CD4-positive, alpha-beta T cell treated with Interleukin-10 for 1 hour (primary cell): ENCODE measurements at regions not wholly inside any gene's neighbourhood (a gene's known extent, or its start where the extent isn't known, plus 50 kb on each side); places are given as distances from the start of the nearest gene placed in this dataset.

Experiments
- DNase-seq: peaks from one replicate; pipeline ENCODE4 v3.0.0-alpha.2; 2020

DNA sequence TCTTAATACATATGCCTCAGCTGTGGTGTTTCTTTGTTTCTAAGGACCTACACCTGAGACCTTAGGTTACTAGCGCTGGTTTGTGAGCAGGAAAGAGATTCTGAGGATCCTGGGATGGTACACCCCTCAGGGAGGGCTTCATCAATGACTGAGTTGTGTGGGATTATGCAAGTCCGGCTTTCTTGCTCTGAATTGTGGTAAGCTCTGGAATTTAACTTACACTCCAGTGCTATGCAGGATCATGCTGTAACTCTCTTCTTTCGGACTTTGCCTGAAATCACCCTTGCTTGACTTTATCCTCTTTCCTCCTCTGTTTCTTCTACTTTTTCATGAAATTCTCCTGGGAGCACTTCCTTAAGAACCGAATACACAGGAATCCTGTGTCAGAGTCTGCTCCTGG, 431.5 kb upstream of the BOD1L1 start:
- no peak for DNase-seq

DNA sequence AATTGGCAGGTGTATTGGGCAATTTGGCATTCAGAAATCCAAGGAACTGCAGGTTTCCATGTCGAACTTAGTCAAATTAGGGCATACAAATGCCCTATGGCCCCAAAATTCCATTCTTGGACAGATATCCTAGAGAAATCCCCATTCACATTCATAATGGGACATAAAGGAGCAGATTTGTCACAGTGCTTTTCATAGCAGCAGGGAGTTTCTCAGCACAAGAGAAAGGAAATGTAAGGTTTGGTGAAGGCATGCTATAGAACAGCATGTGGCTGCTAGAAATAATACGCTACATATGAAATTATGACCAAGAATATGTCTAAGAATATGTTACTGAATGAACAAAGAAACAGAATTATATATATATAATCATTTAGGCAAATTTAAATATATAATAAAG, 437.5 kb upstream of the BOD1L1 start:
- DNase-seq = no peak

DNA sequence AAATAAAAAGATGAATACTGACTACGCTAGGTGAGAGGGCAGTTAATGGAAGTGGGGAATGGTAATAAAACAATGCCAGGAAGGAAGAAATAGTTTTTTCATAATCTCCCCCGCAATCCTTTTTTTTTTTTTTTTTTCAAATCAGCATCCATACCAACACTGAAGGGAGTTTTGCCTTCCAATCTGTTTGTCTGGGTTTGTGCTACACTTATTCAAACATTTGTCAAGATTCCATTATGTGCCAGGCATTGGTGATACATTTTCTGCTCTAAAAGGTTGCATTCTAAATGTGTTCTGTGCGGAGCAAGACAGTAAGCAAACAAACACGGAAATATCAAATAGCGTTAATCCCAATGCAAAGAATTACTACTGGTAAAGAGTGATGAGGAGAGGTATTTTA, 437.9 kb upstream of the BOD1L1 start:
- no peak for DNase-seq

DNA sequence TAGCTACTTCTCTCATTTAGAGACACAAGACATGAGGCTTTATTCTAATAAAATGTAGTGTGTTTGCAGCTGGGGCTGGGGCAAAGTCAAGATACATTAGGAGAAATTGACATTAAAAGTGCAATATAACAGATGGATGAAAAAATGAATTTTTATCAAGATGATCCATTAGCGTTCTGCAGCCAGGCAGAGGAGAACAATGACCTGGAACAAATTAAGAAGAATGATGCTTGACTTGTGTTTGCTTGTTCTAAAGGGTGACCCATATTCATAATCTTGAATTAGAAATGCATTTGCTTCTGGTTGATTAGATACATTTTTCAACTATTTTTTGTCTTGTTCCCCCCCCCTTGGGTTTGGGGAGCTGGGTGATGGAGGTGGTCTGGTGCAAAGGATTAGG, 439.5 kb upstream of the BOD1L1 start:
- DNase-seq = no peak

- no peak for DNase-seq
Measured at GRCh38 chr4:14069886-14070285, 442.4 kb upstream of the BOD1L1 start.

- DNase-seq = no peak
Measured at GRCh38 chr4:14070289-14070880, 442.9 kb upstream of the BOD1L1 start.

DNA sequence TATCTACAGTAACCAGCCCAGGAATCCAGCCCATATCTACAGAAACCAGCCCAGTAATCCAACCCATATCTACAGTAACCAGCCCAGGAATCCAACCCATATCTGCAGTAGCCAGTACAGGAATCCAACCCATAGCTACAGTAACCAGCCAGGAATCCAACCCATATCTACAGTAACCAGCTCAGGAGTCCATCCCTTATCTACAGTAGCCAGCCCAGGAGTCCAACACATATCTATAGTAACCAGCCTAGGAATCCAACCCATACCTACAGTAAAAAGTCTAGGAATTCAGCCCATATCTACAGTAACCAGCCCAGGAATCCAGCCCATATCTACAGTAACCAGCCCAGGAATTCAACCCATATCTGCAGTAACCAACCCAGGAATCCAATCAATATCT, 445.0 kb upstream of the BOD1L1 start:
- DNase-seq = no peak

DNA sequence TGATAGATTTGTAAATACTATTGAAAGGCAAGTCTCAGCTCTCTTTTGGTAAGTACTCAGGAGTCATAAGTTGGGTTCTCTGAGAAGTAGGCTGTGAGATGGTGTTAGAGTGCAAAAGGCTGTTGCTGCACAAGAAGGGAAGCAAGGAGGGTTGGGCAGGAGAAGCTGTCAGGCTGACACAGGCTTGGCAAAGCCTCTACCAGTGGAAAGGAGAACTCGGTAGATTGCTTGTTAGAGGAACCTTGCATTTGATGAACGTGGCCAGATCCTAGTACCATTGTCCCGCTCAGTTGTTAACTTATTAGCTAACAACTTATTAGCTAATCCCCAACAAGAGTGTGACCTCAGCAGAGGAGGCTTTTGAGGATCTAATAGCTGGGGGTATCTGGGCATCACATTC, 449.3 kb upstream of the BOD1L1 start:
- DNase-seq = no peak

- no peak for DNase-seq
Measured at GRCh38 chr4:14078326-14078725, 450.8 kb upstream of the BOD1L1 start.

DNA sequence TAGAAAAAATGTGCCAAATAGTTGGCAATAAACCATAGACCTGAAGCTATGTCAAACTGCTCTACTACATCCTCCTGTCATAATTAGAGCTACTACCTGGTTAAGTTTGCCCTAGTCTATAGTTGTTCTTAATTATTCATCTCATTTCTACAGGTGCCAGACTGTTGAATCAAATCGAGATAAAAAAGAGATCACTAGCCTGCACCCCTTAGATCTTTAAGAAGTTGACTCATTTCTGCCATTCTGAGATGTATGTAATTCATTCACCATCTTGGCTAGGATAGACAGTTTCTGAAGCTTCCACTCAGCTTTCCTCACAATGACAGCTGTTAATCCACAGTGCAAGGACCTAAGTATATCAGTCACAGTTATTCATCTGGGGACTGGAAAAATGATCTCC, 452.1 kb upstream of the BOD1L1 start:
- no peak for DNase-seq

- no peak for DNase-seq
Measured at GRCh38 chr4:14083150-14083549, 455.6 kb upstream of the BOD1L1 start.

DNA sequence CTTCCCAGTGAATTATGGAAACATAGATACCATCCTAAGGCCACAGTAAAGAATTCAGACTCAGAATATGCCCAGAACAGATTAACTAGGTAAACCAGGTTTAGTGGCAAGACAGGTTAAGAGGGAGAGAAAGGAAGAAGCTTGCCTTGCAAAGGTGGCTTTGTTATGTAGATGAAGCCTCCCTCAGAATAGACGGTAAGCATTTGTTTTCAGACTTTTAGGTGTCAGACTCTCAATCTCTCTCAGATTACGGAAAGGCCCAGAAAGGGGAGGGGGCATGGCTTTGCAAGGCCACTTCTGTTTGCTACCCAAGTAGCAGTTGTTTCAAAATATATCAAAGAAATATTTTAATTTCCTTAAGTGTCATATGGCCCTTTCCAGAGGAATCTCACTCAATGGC, 457.1 kb upstream of the BOD1L1 start:
- no peak for DNase-seq

DNA sequence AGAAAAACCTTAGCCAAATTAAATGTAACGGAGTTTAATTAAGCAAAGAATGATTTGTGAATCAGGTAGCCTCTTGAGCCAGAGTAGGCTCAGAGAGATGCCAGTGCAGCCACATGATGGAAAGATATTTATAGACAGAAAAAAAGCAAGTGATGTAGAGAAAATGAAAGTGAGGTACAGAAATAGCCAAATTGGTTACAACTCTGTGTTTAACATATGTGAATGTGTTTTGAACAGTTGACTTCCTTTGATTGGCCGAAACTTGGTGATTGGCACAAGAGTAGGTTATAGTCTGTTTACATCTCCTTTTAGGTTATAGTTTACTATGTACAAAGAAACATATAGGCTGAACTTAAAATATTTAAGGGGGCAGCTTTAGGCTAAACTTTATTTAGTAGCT, 459.9 kb upstream of the BOD1L1 start:
- no peak for DNase-seq

GRCh38 chr4:14087921-14088320, 460.4 kb upstream of the BOD1L1 start:
- no peak for DNase-seq

DNA sequence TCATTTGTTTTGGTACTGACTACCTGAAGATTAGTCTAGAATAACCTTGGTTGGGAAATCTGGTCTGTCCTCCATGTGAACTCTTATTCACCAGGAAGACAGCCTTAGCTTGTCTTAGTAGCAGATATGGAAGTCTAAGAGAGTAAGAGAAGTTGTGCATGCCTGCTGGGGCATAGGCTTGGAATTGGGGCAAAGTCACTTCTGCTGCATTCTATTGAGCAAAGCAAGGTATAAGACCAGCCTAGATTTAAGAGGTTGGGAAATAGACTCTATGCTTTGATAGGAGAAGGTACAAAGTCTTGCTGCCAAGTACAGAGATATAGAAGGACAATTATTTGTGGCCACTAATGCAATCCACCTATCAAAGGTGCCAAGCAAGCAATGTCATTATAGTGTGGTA, 464.0 kb upstream of the BOD1L1 start:
- DNase-seq = no peak

DNA sequence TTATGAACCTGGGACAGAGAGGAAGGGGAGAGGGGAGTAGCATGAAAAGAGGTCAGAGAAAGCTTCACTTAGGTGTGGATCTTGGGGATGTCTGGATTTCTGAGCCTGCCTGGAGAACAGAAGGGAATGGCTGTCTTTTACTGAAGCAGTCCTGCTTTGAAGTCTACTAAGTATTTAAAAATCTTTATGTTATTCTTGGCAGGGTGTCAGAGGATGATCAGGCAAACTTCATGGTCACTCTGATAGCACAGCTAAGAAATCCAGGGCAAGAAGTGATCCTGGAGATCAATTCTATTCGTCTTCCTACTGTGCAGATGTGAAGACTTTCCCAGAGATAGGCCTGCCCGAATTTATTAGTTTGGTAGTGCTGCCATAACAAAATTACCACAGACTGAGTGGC, 464.4 kb upstream of the BOD1L1 start:
- no peak for DNase-seq

DNA sequence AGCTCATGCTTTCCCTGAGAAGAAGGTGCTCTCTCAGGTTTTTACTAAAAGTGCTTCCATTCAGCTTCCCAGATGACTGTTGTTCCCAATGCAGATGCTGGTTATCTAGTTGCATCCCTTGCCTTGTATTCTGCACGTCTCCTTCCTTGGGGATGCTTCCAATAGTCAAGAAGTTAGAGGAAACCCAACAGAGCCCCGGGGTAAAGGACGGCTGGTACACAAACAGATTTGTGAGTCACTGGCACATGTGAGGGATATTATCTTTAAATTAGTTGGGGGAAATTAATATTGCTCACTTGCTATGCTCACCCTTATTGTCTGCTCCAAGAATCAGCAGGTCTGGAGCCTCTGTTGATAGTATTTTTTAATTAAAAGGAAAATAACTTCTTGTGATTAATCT, 465.2 kb upstream of the BOD1L1 start:
- DNase-seq = no peak

GRCh38 chr4:14095831-14096230, 468.3 kb upstream of the BOD1L1 start:
- no peak for DNase-seq

DNA sequence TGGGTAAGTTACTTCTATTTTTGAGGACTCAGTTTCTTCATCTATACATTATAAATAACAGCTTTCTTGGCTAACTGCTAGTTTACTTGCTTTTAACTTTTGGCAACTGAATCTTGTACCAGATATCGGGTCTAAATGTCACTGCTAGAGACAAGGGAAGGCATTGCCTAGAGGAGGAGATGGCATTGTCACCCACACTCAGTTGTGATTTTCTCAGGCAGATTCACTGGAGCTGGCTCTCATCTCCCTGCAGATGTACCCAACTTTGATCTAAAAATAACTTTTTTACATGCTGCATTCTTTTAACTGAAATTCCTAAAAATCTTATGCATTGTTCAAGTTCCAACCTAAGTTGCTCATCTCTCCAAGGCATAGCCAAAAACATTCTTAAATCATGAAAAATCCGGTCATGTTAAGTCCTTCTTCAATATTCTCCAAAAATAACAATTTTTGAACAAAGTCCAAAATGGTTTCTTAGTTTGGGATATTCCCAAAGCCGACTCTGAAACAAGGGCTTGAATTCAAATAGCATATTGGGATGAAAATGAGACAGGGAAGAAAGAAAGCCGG, 469.0 kb upstream of the BOD1L1 start:
- no peak for DNase-seq

DNA sequence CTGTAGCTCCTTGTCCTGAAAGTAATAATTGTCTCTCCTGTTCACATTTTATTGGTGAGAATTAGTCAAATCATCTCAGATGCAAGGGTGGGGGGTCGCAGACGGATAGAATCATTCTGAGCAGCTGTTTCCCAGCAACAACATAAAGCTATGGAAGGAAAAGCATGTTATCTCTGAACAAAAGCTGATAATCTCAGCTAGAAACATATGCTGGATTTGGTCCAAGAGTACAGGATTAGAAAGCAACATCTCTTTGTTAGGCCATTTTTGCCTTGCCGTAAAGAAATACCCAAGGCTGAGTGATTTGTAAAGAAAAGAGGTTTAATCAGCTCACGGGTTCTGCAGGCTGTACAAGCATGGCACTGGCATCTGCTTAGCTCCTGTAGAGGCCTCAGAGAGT, 472.8 kb upstream of the BOD1L1 start:
- DNase-seq = no peak

DNA sequence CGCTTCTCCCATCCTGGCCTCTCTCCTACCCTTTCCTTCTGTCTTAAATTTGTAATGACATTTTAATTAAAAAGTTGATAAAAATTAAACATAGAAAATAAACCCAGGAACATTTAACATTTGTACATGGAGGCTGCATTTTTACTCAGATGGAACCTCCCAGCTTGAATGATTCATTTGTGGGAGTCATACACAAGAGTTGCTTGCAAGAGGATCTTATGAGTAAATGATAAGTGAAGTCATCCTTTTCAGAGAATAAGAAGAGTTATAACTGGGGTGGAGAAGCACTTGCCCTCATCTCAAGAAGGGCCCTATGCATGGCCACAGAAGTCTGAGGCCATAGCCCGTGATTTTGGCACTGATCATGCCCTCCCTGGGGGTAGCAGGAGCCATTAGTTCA, 482.9 kb upstream of the BOD1L1 start:
- DNase-seq = no peak

- no peak for DNase-seq
Measured at GRCh38 chr4:14111730-14112181, 484.2 kb upstream of the BOD1L1 start.

DNA sequence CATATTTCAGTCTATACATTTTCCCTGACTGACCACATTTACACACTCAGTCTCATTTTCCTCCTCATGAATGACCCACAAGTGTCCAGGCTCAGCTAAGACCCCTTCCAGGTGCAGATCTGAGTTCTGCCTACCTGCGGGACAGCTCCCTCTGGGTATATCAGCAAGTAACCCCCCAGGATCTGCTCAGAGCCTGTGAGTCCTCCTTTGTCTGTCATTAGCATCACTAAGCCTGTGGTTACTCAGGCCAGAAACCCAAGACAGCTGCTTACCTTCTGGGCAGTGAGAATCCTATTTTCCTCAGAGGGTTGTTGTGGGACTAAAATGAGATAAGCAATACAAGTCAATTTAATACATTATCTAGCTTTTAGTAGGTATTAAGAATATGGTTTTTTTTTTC, 487.6 kb upstream of the BOD1L1 start:
- DNase-seq = no peak

DNA sequence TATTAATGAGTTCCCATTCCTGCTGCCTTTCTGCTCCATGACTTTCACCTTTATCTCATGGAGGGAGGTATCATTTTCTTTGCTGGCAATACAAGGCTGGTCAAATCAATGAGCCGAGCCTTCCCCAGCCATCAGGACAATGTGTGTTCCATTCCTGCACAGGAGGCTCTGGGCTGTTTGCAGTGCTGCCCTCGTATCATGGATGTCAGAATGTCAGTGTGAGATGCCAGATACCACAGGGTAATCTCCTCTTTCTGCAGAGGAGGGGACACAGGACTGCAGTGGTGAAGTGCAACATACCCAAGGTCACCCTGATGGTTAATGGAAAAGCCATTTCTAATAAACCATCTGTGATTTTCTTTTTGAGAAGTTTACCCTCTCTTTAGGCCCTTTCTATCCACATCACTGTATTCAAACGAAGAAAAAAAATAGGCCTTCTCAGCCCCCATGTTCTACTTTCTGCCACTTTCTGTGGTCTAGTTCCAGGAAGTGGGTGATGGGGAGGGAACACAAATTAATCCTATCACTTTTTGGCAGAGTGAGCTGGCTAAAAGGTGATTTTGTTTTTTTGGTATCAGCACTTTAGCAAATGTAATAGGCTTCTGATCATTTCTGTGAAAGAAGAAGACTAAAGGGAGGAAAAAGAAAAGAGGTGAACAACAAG, 490.2 kb upstream of the BOD1L1 start:
- no peak for DNase-seq

DNA sequence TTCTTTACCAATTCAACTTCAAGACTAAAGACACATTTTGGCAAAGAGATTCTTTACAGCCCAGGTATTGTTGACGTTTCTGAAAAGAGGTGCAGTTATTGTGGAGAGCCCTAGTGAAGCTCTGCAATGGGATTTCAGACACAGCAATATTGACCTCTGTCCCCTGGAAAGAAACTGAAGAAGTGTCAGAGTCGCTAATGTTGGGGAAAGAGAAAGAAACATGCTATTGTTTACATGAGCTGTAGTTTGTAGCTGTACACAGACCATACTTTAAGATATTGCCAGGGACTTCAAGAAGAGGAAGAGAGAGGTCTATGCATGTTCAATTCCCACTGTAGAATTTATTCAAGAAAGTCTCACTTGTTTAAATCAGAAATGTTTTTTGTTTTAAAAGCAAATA, 497.3 kb upstream of the BOD1L1 start:
- no peak for DNase-seq
